Stomach (tissue), 4 donors: ENCODE measurements at regions not wholly inside any gene's neighbourhood (a gene's known extent, or its start where the extent isn't known, plus 50 kb on each side); places are given as distances from the start of the nearest gene placed in this dataset.
"Not testable (repeated sequence)": the region's sequence is repeated elsewhere in the genome, so short reads cannot be mapped to it uniquely, and the experiment has no call there.

Source experiments
- CTCF ChIP-seq, 7 experiments: fragments of 450-650 bp in 4 of 7; fragments of 200-600 bp in 3 of 7; sonication (generic) in 3 of 7; IDR thresholded peaks; one replicate each; pipeline ENCODE4 v1.5.1; 2016 to 2019; ENCODE audit warnings: antibody characterized with exemption in 7 of 7, control low read depth in 2 of 7, mild to moderate bottlenecking in 1 of 7
- EP300 ChIP-seq: sonication (generic); formaldehyde crosslinking; IDR thresholded peaks from one replicate; pipeline ENCODE4 v1.6.1; 2017; ENCODE audit warnings: antibody characterized with exemption
- POLR2A ChIP-seq, 4 donors: fragments of 450-650 bp; IDR thresholded peaks; one replicate each; pipeline ENCODE4 v1.6.1; 2016; ENCODE audit warnings: antibody characterized with exemption in 4 of 4, control low read depth in 2 of 4, mild to moderate bottlenecking in 1 of 4, moderate library complexity in 1 of 4

- not testable (repeated sequence) for TF ChIP-seq CTCF (IDR thresholded peaks at IDR 0.05); EP300; POLR2A (IDR thresholded peaks at IDR 0.05)
These were observed 293.6 kb upstream of the KCNH7 start for GRCh38 chr2:163132207-163132606.
